SHP77 treated with DMSO at 0.1 percent for 48 hours (cell line): ENCODE measurements at regions not wholly inside any gene's neighbourhood (a gene's known extent, or its start where the extent isn't known, plus 50 kb on each side); places are given as distances from the start of the nearest gene placed in this dataset.
"Not testable (repeated sequence)": the region's sequence is repeated elsewhere in the genome, so short reads cannot be mapped to it uniquely, and the experiment has no call there.

Source experiments
- DNase-seq: peaks from one replicate; lab custom pipeline; 2025; lab: John Stamatoyannopoulos, UW

GRCh38 chr1:118453856-118454255 is 268.8 kb upstream of the SPAG17 start:
- DNase-seq: not testable (repeated sequence)

- DNase-seq: no peak
Observed at GRCh38 chr1:118445156-118445555, 260.1 kb upstream of the SPAG17 start.

GRCh38 chr1:118442214-118442613 is 257.2 kb upstream of the SPAG17 start:
- no peak for DNase-seq

GRCh38 chr1:118437664-118438063 is 252.6 kb upstream of the SPAG17 start:
- no peak for DNase-seq

- no peak for DNase-seq
Observed at GRCh38 chr1:118429856-118430255, 244.8 kb upstream of the SPAG17 start.

GRCh38 chr1:118421868-118422350 is 236.9 kb upstream of the SPAG17 start:
- no peak for DNase-seq

- no peak for DNase-seq
Observed at GRCh38 chr1:118404024-118404423, 219.0 kb upstream of the SPAG17 start.

- no peak for DNase-seq
Observed at GRCh38 chr1:118397496-118397859, 212.4 kb upstream of the SPAG17 start.

- DNase-seq: no peak
Observed at GRCh38 chr1:118396829-118397495, 211.9 kb upstream of the SPAG17 start.

GRCh38 chr1:118396279-118396678 is 211.3 kb upstream of the SPAG17 start:
- no peak for DNase-seq

- no peak for DNase-seq
Observed at GRCh38 chr1:118395430-118395991, 210.5 kb upstream of the SPAG17 start.

- no peak for DNase-seq
Observed at GRCh38 chr1:118390955-118391354, 205.9 kb upstream of the SPAG17 start.

GRCh38 chr1:118388301-118388959 is 203.4 kb upstream of the SPAG17 start:
- no peak for DNase-seq

GRCh38 chr1:118381197-118381869 is 196.3 kb upstream of the SPAG17 start:
- DNase-seq: no peak

GRCh38 chr1:118377183-118377582 is 192.2 kb upstream of the SPAG17 start:
- DNase-seq: not testable (repeated sequence)

GRCh38 chr1:118371612-118372011 is 186.6 kb upstream of the SPAG17 start:
- no peak for DNase-seq

- no peak for DNase-seq
Observed at GRCh38 chr1:118370861-118371260, 185.8 kb upstream of the SPAG17 start.

- no peak for DNase-seq
Observed at GRCh38 chr1:118366286-118366685, 181.3 kb upstream of the SPAG17 start.

GRCh38 chr1:118364882-118365281 is 179.9 kb upstream of the SPAG17 start:
- DNase-seq: no peak

GRCh38 chr1:118363396-118363795 is 178.4 kb upstream of the SPAG17 start:
- no peak for DNase-seq

GRCh38 chr1:118360817-118361216 is 175.8 kb upstream of the SPAG17 start:
- DNase-seq: no peak

GRCh38 chr1:118346936-118347335 is 161.9 kb upstream of the SPAG17 start:
- no peak for DNase-seq
